CD14-positive monocyte (primary cell): ENCODE measurements at regions not wholly inside any gene's neighbourhood (a gene's known extent, or its start where the extent isn't known, plus 50 kb on each side); places are given as distances from the start of the nearest gene placed in this dataset.

Experiments used
- DNase-seq, 3 donors: peaks; one replicate each; pipeline ENCODE4 v3.0.0-alpha.2; 2011 to 2022
- H2AFZ ChIP-seq: 2 replicates; pipeline ENCODE4 v1.6.0; 2012; ENCODE audit warnings: mild to moderate bottlenecking, low read depth, low read length, inconsistent platforms; ENCODE audit not compliant: insufficient read depth, poor library complexity, severe bottlenecking
- H3K27ac ChIP-seq, 2 donors: 1 replicate in 1 of 2; 2 replicates in 1 of 2; pipeline ENCODE4 v1.5.1; 2012 to 2013; ENCODE audit warnings: low read length in 2 of 2, control low read depth in 1 of 2, inconsistent platforms in 1 of 2, low read depth in 1 of 2, mild to moderate bottlenecking in 1 of 2
- H3K27me3 ChIP-seq, 2 donors: one replicate each; pipeline versions ENCODE4 v1.6.0 to v1.6.1; 2011 to 2013; ENCODE audit warnings: low read length in 2 of 2; ENCODE audit not compliant: control insufficient read depth in 2 of 2, insufficient read depth in 2 of 2
- H3K36me3 ChIP-seq, 2 donors: replicated peaks in 1 of 2; 1 replicate in 1 of 2; 2 replicates in 1 of 2; pipeline versions ENCODE4 v1.5.1 to v1.6.1; 2012 to 2013; ENCODE audit warnings: low read length in 2 of 2, control low read depth in 1 of 2, inconsistent platforms in 1 of 2, mild to moderate bottlenecking in 1 of 2; ENCODE audit not compliant: insufficient read depth in 2 of 2, control insufficient read depth in 1 of 2
- H3K4me1 ChIP-seq, 2 donors: 1 replicate in 1 of 2; 2 replicates in 1 of 2; pipeline versions ENCODE4 v1.5.1 to v1.6.1; 2012 to 2013; ENCODE audit warnings: low read length in 2 of 2, control low read depth in 1 of 2, inconsistent platforms in 1 of 2, mild to moderate bottlenecking in 1 of 2, moderate library complexity in 1 of 2; ENCODE audit not compliant: insufficient read depth in 2 of 2, control insufficient read depth in 1 of 2
- H3K4me2 ChIP-seq: replicated peaks from 2 replicates; pipeline ENCODE3; 2012; ENCODE audit warnings: low read length, moderate library complexity, mild to moderate bottlenecking; ENCODE audit not compliant: poor library complexity, severe bottlenecking; ENCODE audit errors: extremely low read depth
- H3K4me3 ChIP-seq, 3 experiments: fragments of 200-600 bp in 1 of 3; sonication (generic) in 1 of 3; replicated peaks in 1 of 3; 1 replicate in 2 of 3; 2 replicates in 1 of 3; pipeline ENCODE4 v1.5.1; 2011 to 2013; ENCODE audit warnings: low read length in 3 of 3, mild to moderate bottlenecking in 3 of 3, control low read depth in 2 of 3, low read depth in 2 of 3, inconsistent platforms in 1 of 3, moderate library complexity in 1 of 3
- H3K79me2 ChIP-seq: 2 replicates; pipeline ENCODE4 v1.6.0; 2012; ENCODE audit warnings: mild to moderate bottlenecking, control low read depth, inconsistent platforms, low read length, moderate library complexity; ENCODE audit not compliant: insufficient read depth
- H3K9ac ChIP-seq: 2 replicates; pipeline ENCODE4 v1.6.0; 2017; ENCODE audit warnings: low read length, mild to moderate bottlenecking; ENCODE audit not compliant: insufficient read depth, poor library complexity, severe bottlenecking
- H3K9me3 ChIP-seq, 2 donors: replicated peaks in 1 of 2; 1 replicate in 1 of 2; 2 replicates in 1 of 2; pipeline versions ENCODE4 v1.5.1 to v1.6.1; 2012 to 2013; ENCODE audit warnings: low read length in 2 of 2, control low read depth in 1 of 2; ENCODE audit not compliant: control insufficient read depth in 1 of 2, insufficient read depth in 1 of 2
- H4K20me1 ChIP-seq: 2 replicates; pipeline ENCODE4 v1.6.0; 2012; ENCODE audit warnings: mild to moderate bottlenecking, low read length, control low read depth, moderate library complexity; ENCODE audit not compliant: insufficient read depth
- H3K27ac Mint-ChIP-seq, 7 donors: one replicate each; pipeline ENCODE4 v1.8.0; 2020; ENCODE audit warnings: mild to moderate bottlenecking in 7 of 7, mixed read lengths in 7 of 7, moderate library complexity in 6 of 7, inconsistent platforms in 2 of 7
- H3K27me3 Mint-ChIP-seq, 3 donors: one replicate each; pipeline ENCODE4 v1.8.0; 2021 to 2022; ENCODE audit warnings: low read depth in 3 of 3, mild to moderate bottlenecking in 3 of 3, mixed read lengths in 3 of 3, moderate library complexity in 3 of 3, inconsistent platforms in 1 of 3
- H3K36me3 Mint-ChIP-seq, 2 donors: one replicate each; pipeline ENCODE4 v1.8.0; 2020; ENCODE audit warnings: mixed read lengths in 2 of 2, inconsistent platforms in 1 of 2, mild to moderate bottlenecking in 1 of 2
- H3K4me1 Mint-ChIP-seq: one replicate; pipeline ENCODE4 v1.8.0; 2020; ENCODE audit warnings: mild to moderate bottlenecking, mixed read lengths
- H3K4me3 Mint-ChIP-seq, 2 donors: one replicate each; pipeline ENCODE4 v1.8.0; 2020; ENCODE audit warnings: mild to moderate bottlenecking in 2 of 2, mixed read lengths in 2 of 2, moderate library complexity in 1 of 2
- H3K9me3 Mint-ChIP-seq, 7 donors: one replicate each; pipeline ENCODE4 v1.8.0; 2020 to 2022; ENCODE audit warnings: mixed read lengths in 7 of 7, mild to moderate bottlenecking in 6 of 7, moderate library complexity in 6 of 7, inconsistent platforms in 2 of 7
- CTCF ChIP-seq: fragments of 200-600 bp; IDR thresholded peaks from one replicate; pipeline ENCODE4 v1.8.0; 2022; ENCODE audit warnings: antibody characterized with exemption, mild to moderate bottlenecking
- WGBS: methylation state at CpG from one replicate; pipeline ENCODE4 v1.1.5; 2013; ENCODE audit warnings: missing lambda C conversion rate; ENCODE audit not compliant: insufficient coverage; 5-methylcytosine and 5-hydroxymethylcytosine counted together
- intact Hi-C, 2 donors: fragments of 100-400 bp; cut with micrococcal nuclease; formaldehyde crosslinking; loops; one replicate each; pipeline versions ENCODE4 v1.15.0 to v1.15.1; 2023

GRCh38 chr4:189800545-189801088 is 140.1 kb upstream of the FRG1 start:
- H3K4me1 ChIP-seq, result no peaks in the 10 kb centered on the region
- intact Hi-C loops, result no loop called here
- no peak overlapping the region for H3K4me3 Mint-ChIP-seq
- H2AFZ ChIP-seq, result no peak overlapping the region
- 90% methylated on average over 2 of the region's 5 CpGs for WGBS
- H3K27me3 Mint-ChIP-seq, result peaks cover 0 to 1% (median 0%) of the 10 kb centered on the region in 3 donors
- H4K20me1 ChIP-seq, result no peaks in the 10 kb centered on the region
- H3K9me3 ChIP-seq, result peaks cover 0 to 3% of the 10 kb centered on the region in 2 donors
- peaks cover 2% of the 10 kb centered on the region for H3K4me1 Mint-ChIP-seq
- H3K27ac ChIP-seq, result no peak overlapping the region
- H3K79me2 ChIP-seq, result no peaks in the 10 kb centered on the region
- H3K36me3 Mint-ChIP-seq, result no peaks in the 10 kb centered on the region
- no peak for TF ChIP-seq CTCF
- H3K4me3 ChIP-seq, result no peak overlapping the region
- no peak overlapping the region for H3K27ac Mint-ChIP-seq
- peaks cover 0 to 3% (median 3%) of the 10 kb centered on the region in 7 donors for H3K9me3 Mint-ChIP-seq
- no peak for DNase-seq
- H3K9ac ChIP-seq, result no peak overlapping the region
- no peaks in the 10 kb centered on the region for H3K36me3 ChIP-seq
- no peaks in the 10 kb centered on the region for H3K27me3 ChIP-seq
- no peak overlapping the region for H3K4me2 ChIP-seq

GRCh38 chr4:189802884-189803283 is 137.8 kb upstream of the FRG1 start:
- Histone ChIP-seq H3K9me3 (peaks cover 4 to 17% of the 10 kb centered on the region in 2 donors), H2AFZ (no peak overlapping the region), H4K20me1 (no peaks in the 10 kb centered on the region), H3K27ac (no peak overlapping the region), H3K4me1 (no peaks in the 10 kb centered on the region), H3K36me3 (no peaks in the 10 kb centered on the region), H3K4me3 (no peak overlapping the region), H3K4me2 (no peak overlapping the region), H3K27me3 (no peaks in the 10 kb centered on the region), H3K79me2 (no peaks in the 10 kb centered on the region), H3K9ac (no peak overlapping the region)
- H3K4me1 Mint-ChIP-seq, result peaks cover 2% of the 10 kb centered on the region
- WGBS, result 67% methylated on average over 5 of the region's 5 CpGs
- peak; percentile 34 for TF ChIP-seq CTCF
- intact Hi-C loops, result no loop called here
- no peaks in the 10 kb centered on the region for H3K36me3 Mint-ChIP-seq
- H3K9me3 Mint-ChIP-seq, result peaks cover 6 to 20% (median 13%) of the 10 kb centered on the region in 7 donors
- no peak for DNase-seq
- peaks cover 0 to 1% (median 0%) of the 10 kb centered on the region in 3 donors for H3K27me3 Mint-ChIP-seq
- H3K4me3 Mint-ChIP-seq, result no peak overlapping the region
- H3K27ac Mint-ChIP-seq, result no peak overlapping the region
